CD4-positive, alpha-beta T cell treated with Interleukin-1 beta for 1 hour (primary cell): ENCODE measurements at regions not wholly inside any gene's neighbourhood (a gene's known extent, or its start where the extent isn't known, plus 50 kb on each side); places are given as distances from the start of the nearest gene placed in this dataset.
"Not testable (repeated sequence)": the region's sequence is repeated elsewhere in the genome, so short reads cannot be mapped to it uniquely, and the experiment has no call there.

Experiments used
- DNase-seq, 2 donors: peaks; one replicate each; pipeline ENCODE4 v3.0.0-alpha.2; 2020 to 2022

DNA sequence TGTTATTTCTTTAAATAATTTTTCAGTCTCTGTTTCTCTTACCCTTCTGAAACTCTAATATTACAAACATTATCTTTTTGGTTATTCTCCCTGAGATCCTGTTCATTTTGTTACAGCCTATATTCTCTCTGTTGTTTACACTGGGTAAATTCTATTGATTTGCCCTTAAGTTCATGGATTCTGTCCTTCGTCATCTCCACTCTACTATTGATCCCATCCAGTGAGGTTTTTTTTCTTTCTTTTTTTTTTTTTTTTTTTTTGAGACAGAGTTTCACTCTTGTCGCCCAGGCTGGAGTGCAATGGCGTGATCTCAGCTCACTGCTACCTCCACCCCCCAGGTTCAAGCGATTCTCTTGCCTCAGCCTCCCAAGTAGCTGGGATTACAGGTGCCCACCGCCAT lies 393.9 kb downstream of the ZNF674 start:
- not testable (repeated sequence) for DNase-seq

DNA sequence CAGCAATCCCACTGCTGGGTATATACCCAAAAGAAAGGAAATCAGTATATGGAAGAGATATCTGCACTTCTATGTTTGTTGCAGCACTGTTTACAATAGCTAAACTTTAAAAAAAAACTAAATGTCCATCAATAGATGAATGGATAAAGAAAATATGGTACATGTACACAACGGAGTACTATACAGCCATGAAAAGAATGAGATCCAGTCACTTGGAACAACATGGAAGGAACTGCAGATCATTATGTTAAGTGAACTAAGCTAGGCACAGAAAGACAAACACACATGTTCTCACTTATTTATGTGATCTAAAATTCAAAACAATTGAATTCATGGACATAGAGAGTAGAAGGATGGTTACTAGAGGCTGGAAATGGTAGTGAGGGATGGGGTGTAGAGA lies 400.7 kb downstream of the ZNF674 start:
- no peak for DNase-seq

DNA sequence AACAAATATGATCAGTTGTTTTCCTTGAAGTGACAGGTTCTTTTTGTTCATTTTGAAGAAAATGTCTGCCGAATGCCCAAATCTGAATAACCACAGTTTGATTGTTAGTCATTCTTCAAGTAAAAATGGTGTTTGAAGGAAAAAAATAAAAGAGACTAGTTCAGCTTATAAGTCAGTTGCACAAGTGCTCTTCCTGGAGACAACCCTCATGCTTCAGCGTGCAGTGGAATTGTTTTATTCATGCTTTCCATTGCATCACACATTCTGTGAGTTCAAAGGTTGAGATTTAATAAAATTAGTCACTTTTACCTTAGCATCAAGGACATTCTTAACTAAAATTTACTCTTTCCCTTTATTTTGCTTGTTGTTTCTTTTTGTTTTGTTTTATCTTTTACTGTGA lies 404.9 kb downstream of the ZNF674 start:
- no peak for DNase-seq

DNA sequence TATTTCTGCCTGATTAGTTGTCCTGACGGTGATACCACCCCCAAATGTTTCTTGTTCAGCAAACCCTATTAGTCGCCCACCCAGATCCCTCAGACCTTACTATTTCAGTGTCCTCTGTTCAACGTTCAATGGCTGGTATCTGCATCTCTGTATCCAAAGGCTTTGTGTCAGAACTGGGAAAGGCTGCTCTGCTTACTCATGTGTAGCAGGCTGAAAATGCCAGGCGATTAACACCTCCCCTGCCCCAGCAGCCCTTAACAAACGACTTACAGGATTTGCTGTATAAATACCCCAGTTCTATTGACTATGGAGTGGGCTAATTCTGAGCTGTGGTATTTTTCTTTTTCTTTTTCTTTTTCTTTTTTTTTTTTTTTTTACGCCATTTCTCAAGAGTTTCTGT lies 415.0 kb downstream of the ZNF674 start:
- no peak for DNase-seq

DNA sequence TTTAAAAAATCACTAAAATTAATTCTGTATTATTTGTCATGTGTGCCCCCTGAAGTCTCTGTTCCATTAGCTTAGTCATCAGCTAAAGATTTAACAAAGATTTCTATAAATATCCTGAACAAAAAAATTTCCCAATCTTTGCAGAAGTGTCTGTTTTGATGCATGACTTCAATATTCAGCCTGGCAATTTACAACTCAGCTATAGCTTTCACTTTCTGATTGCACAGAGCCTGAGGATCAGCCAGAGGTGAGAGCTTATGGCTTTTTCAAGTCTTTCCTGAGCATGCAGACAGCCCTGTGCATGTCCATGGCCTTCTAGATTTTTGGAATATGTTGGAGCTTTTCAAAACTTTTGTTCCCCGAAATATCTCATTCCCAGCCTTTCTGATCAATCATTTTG lies 420.1 kb downstream of the ZNF674 start:
- DNase-seq = no peak

DNA sequence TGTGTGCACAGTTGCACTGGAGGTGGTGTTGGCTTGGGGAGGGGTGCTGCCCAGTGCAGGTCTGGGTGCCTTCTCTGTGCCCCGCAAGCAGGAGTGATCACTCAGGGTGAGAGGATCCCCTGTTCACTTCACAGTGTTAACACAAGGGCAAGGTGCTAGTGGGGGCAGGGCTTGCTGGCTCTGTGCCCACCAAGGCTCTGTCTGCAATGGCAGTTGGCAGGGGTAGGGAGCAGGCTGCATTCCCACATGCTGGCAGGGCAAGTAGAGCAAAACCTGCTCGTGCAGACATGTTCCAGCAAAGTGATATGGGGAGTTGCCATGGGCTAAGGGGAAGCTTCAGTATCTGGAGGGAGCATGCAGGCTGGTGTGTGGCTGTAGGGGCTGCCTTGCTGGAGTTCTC lies 428.0 kb downstream of the ZNF674 start:
- DNase-seq = no peak

DNA sequence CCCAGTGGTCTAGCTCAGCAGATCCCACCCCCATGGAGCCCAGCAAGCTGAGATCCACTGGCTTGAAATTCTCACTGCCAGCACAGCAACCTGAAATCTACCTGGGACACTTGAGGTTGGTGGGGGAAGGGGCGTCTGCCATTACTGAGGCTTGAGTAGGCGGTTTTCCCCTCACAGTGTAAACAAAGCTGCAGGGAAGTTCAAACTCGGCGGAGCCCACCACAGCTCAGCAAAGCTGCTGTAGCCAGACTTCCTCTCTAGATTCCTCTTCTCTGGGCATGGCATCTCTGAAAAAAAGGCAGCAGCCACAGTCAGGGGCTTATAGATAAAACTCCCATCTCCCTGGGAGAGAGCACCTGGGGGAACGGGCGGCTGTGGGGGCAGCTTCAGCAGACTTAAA lies 457.9 kb downstream of the ZNF674 start:
- DNase-seq = not testable (repeated sequence)

DNA sequence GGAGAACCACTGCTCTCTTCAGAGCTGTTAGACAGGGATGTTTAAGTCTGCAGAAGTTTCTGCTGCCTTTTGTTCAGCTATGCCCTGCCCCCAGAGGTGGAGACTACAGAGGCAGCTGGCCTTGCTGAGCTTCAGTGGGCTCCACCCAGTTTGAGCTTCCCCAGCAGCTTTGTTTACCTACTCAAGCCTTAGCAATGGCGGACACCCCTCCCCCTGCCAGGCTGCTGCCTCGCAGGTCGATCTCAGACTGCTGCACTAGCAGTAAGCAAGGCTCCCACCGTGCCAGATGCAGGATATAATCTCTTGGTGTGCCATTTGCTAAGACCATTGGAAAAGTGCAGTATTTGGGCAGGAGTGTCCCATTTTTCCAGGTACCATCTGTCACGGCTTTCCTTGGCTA lies 465.1 kb downstream of the ZNF674 start:
- not testable (repeated sequence) for DNase-seq

DNA sequence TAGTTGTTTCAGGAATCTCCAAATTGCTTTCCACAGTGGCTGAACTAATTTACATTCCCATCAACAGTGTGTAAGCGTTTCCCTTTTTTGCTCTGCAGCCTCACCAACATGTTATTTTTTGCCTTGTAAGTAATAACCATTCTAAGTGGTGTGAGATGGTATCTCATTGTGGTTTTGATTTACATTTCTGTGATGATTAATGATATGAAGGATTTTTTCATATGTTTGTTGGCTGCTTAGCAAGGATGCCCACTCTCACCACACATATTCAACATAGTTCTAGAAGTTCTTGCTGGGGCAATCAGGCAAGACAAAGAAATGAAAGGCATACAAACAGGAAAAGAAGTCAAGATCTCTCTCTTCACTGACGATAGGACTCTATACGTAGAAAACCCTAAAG lies 472.4 kb downstream of the ZNF674 start:
- no peak for DNase-seq

DNA sequence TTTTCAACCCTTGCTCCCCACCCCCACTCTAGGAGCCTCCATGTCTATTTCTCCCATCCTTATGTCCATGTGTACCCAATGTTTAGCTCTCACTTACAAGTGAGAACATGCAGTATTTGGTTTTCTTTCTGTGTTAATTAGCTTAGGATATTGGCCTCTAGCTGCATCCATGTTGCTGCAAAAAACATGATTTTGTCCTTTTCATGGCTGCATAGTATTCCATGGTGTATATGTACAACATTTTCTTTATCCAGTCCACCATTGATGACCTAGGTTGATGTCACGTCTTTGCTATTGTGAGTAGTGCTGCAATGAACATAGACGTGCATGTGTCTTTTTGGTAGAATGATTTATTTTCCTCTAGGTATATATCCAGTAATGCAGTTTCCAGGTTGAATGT lies 472.8 kb downstream of the ZNF674 start:
- DNase-seq = no peak

DNA sequence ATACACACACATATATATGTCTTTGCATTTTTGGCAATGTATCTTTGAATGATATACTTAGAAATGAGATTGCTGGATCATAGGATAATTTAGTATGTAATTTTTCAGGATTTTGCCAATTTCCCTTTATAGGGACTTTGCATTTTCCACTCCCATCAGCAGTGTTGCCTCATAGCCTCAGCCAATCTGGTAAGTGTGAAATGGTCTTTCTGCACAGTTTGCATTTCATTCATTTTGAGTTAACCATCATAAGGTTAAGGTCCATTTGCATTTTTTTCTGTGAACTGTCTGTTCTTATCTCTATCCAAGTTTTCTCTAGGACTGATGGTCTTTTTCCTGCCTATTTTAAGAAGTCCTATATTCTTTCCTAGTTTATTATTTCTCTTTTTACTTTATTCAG lies 474.8 kb downstream of the ZNF674 start:
- no peak for DNase-seq

DNA sequence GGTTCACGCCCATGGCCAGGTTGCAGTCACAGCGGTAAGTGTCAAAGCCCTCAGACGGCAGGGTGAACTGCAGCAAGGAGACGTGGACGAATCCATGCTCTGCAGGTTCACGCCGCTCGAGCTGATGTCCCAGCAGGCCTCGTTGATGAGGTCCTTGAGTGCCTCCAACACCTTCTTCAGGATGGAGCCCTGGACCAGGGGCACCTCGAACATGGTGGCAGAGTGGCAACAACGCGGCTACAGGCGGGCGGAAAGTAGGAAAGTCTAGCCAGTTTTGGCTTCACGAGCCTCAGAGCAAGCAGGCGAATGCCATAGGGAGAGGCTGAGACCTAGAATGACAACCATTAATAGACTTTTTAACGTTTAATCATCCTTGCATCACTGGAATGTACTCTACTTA lies 485.9 kb downstream of the ZNF674 start:
- DNase-seq = no peak

DNA sequence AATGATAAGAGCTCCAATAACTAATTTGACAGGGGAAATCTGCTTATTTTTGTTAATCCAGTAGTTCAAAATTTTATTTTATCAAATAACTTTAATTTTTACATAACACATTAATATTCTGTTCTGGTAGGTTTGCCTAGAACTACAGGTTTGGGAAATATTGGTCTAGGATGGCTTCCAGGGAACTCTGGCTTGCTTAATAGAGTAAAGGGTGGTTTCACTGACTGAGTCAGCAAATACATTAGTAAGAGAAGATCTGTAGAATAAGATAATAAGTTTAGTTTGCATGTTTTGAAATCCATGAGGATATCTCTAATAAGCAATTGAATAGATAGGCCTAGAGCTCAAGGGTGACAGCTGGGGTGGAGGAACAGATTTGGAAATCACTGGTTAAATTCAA lies 500.7 kb downstream of the ZNF674 start:
- no peak for DNase-seq

DNA sequence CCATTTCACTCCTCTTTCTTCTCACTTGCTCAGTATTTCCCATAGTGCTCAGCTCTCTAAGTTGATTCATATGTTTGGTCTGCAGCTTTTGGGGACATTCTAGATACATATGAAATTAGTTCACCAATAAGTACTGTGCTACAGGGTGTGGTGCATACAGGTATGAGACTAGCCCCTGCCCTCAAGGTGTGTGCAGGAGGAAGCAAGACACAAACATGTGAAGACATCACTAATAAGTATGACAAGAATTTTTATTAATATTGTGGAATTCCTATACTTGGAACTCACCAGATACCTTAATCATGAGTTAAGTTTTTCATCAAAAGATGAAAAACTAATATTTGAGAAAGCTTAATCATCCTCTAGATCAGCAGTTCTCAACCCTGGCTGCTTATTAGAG lies 505.2 kb downstream of the ZNF674 start:
- no peak for DNase-seq

DNA sequence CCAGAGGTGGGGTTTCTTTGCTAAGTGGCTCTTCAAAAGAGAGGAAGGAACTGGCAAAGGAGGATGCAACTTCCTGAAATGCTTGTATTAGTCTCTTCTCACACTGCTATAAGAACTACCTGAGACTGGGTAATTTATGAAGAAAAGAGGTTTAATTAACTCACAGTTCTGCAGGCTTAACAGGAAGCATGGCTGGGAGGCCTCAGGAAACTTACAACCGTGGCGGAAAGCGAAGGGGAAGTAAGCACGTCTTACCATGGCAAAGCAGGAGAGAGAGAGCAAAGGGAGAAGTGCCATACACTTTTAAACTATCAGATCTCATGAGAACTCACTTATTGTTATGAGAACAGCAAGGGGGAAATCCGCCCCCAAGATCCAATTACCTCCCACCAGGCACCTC lies 505.7 kb downstream of the ZNF674 start:
- DNase-seq = no peak

DNA sequence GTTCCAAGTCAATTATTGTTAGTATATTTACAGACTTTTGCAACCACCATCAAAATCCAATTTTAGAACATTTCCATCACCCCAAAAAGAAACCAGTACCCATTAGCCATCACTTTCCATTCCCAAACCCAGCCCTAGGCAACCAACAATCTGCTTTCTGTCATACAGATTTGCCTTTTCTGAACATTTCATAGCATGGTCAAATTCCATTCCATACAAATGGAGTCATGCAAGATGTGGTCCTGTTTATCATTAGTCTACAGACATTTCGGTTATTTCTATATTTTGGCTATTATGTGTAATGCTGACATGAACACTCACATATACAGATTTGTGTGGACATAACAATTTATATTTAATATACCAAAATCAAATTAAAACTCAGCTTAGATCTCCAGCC lies 508.7 kb downstream of the ZNF674 start:
- DNase-seq = no peak

DNA sequence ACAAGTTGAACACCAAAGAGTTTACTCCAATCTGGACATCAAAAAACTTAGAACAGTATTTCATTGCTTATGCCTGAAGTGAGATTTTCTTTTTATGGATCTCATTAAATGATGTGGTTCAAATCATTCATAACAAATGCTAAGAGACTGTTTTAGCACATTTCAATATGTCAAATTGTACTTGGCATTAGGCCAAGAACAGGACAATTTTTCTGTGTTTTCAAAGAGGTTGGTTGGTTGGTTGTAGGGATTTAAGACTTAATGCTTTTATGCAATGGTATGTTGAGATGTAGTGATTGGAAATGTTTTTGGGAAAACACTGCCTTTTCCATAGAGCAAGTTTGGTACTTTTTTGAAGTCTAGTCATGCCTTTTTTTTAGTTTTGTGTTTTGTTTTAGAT lies 510.4 kb downstream of the ZNF674 start:
- no peak for DNase-seq

DNA sequence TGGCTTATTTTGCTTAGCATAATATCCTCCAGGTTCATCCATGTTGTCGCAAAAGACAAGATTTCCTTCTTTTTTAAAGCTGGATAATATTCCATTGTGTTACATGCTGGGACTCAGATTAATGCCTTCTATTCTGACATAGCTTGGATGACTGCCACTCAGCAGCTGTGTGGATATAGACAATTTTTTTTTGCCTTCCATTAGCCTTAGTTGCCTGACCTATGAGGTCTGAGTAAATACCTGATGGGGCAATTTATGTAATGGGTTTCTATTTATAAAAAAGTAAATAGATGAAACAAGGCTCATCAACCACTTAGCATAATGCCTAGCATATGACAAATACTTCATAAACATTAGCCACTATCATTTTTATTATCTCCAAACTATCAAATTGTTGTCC lies 515.4 kb downstream of the ZNF674 start:
- no peak for DNase-seq

DNA sequence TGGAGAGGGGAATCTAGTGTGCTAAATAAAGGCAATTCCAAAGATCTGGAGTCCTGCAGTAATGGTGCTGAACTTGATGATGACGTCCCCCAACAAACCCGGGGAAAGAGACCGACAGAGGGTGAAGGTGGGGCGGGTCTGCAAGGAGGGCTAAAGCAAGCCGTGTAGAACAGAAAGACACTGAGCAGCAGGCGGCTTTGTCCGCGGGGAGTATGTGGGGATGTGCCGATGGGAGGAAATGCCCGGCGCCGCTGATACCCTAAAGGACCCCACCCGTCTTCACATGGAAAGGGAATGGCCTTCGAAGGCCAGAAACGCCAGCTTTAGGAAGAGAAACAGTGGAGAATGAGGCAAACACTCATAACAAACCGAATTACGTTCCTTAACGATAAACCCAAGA lies 528.9 kb downstream of the ZNF674 start:
- no peak for DNase-seq

DNA sequence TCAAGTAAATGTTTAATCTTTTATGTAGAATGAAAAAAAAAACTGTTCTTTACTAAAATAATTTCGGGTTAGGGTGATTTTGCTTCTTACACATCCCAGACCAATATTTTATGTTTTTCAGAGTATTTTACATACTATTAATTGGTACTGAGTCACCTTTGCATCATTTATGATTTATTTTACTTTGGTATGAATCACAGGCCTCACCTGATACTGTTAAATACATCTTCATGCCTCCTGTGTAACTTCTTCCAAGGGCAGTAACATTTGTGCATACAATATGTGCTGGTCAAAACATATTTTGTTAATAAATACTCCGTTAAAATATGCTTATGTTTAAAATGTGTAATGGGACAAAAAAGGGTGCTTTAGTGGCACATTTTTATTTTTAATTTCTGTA lies 529.6 kb downstream of the ZNF674 start:
- DNase-seq = no peak

DNA sequence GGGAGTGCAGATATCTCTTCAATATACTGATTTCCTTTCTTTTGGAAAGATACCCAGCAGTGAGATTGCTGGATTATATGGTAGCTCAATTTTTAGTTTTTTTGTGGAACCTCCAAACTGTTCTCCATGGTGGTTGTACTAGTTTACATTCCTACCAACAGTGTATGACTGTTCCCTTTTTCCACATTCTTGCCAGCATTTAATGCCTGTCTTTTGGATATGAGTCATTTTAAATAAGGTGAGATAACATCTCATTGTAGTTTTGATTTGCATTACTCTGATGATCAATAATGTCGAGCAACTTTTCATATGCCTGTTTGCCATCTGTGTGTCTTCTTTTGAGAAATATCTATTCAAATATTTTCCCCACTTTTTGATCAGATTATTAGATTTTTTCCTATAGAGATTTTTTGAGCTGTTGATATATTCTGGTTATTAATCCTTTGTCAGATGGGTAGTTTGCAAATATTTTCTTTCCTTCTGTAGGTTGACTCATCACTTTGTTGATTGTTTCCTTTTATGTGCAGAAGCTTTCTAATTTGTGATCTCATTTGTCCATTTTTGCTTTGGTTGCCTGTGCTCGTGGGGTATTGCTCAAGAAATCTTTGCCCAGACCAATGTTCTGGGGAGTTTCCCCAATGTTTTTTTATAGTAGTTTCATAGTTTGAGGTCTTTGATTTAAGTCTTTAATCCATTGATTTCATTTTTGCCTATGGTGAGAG lies 552.7 kb downstream of the ZNF674 start:
- DNase-seq = no peak

DNA sequence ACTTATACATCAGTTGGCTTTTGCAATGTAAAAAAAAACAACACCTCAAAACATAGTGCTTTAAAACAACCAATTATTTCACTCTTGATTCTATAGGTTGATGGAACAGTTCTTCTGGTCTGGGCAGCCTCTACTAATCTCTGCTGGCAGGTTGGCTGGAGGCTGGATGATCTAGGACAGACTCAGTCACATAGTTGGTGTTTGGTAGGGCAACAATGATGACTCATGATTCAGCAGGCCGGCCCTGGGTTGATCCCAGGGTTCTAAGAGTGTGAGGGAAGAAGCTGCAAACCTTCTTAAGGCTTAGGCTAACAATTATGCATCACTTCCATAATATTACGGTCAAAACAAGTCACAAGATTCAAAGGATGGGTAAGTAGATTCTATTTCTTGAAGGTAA lies 558.2 kb downstream of the ZNF674 start:
- DNase-seq = no peak

DNA sequence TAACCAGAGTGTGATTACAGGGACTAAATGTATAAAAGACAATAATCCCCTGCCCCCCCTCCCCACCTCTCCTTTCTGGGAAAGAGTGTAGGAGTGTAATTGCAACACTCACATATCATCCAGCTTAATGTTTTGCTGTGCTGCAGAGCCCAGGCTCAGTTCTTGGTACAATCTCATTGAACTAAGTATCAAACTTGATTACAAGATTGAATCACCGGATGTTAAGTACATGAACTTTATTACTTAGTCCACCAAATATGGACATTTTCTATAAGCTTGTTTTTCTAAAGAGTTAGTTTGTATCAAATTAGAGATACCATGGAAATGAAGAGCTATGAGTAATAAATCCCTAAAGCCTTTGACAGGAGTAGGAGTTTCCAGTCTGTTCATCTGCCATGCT lies 559.1 kb downstream of the ZNF674 start:
- DNase-seq = no peak

DNA sequence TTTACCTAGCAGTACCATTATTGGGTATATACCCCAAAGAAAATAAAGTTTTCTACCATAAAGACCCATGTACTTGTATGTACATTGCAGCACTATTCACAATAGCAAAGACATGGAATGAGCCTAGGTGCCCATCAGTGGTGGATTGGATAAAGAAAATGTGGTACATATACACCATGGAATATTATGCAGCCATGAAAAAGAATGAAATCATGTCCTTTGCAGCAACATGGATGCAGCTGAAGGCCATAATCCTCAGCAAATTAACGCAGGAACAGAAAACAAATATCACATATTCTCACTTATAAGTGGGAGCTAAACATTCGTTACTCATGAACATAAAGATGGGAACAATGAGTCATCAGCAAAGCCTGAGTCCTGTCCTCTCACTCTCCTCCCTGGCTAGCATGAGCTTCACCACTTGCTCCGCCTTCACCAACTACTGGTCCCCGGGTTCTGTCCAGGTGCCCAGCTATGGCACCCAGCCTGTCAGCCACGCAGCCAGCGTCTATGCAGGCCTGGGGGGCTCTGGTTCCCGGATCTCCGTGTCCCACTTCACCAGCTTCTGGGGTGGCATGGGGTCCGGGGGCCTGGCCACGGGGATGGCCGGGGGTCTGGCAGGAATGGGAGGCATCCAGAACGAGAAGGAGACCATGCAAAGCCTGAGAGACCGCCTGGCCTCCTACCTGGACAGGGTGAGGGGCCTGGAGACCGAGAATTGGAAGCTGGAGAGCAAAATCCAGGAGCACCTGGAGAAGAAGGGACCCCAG lies 562.1 kb downstream of the ZNF674 start:
- DNase-seq = not testable (repeated sequence)

DNA sequence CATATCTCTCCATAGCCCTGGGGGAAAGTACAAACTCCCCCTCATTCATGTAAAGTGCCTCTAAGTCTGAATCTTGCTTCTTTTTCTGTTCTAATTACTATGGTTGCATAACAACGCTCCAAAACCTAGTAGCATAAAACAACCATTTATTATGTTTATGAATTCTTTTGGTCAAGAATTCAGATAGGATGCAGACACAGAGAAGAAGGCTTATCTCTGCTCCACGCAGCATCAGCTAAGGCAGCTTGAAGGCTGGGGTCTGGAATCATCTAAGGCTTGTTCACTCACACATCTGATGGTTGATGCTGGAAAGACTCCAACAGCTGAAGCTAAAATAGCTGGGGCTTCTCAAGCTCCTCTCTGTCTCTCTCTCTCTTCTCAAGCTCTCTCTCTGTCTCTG lies 564.5 kb downstream of the ZNF674 start:
- no peak for DNase-seq
